HG03108 (cell line): ENCODE measurements at regions not wholly inside any gene's neighbourhood (a gene's known extent, or its start where the extent isn't known, plus 50 kb on each side); places are given as distances from the start of the nearest gene placed in this dataset.

Source experiments
- ATAC-seq: cut with Tn5 transposase; IDR thresholded peaks from one replicate; pipeline ENCODE4 v1.9.1; 2021; ENCODE audit warnings: moderate library complexity; ENCODE audit not compliant: unreplicated experiment

- ATAC-seq: no peak
Measured at GRCh38 chr13:80469105-80469852, 128.4 kb upstream of the SPRY2 start.

- ATAC-seq: no peak
Measured at GRCh38 chr13:80465321-80465720, 124.4 kb upstream of the SPRY2 start.

DNA sequence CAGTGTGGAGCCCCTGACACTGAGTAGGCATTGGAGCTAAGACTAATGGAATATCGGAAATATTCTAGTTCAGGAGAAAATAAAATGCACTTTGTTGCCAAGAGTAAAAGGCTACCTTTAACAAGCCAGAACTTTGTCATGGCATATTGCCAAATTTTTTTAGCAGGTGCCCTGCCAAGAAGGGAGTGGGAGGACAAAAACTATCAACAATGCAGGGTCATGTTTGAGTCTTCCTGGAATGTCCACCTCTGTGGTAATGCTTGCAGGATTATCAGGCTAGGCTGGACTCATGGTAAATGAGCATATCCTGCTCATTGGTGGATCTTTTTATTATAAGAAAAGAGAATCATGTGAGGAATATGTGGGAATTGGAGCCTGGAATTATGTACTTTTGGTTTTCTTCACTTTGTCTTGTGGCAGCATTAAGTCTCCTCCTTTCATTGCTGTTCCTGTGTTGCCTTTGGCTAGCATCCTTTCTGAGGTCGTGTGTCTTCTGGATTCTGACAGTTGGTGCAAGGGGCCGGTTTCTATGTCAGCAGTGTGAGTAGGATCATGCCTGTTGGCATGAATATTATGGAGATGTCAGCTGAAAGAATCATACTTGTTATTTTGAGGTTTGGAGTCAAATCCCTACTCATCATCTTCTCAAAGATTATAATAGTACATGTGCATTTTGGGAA lies 122.9 kb upstream of the SPRY2 start:
- no peak for ATAC-seq

DNA sequence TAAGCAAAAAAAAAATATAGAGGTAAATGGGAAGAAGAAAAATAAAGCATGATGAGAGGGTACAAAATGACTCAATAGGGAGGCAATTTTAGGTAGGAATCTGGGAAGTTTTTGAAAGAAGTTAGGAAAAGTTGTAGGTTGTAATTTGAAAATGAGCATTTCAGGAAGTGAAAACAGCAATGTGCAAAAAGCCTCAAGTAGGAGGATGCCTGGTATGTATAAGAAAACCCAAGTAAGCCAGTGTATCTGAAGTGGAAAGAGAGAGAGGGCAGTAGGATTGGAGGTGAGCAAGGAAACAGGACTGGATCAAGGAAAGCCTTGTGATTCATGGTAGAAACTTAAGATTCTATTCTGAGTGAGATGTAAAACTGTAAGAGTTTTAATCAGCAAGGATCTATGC lies 121.6 kb upstream of the SPRY2 start:
- ATAC-seq: no peak

DNA sequence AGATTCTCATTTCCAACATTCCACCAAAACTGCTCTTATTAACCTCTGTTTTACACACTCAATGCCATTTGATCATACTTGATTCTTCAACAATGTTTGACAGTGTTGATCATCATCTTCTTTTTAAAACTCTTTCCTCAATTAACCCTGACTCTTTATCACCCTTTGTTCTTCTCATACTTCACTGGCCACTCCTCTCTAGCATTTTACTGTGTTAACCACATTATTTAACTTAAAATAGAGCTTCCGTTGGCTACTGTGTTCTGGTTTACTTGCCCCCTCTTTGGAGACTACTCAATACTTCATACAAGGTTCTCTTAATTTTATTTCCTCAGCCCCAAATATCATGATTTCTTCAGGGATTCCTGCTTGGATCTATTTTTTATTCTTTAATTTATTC lies 121.1 kb upstream of the SPRY2 start:
- ATAC-seq: no peak

DNA sequence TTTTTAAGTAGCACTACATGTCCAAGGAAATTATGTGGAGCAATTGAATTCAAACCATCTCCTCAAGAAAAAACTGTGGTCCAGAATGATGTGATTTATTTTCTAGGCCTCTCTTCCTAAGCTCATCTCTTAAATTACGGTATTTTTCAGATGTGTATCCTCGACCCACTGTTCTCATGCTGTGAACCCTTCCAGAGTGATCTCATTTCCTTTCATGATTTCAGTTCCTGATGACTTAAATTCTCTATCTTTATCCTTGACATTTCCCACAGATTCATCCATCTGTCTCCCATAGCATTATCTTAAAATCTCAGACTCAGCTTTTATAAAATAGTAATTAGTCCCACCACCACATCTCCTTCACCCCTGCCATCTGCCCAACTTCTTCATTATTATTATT lies 117.6 kb upstream of the SPRY2 start:
- no peak for ATAC-seq

- peak; percentile 68 for ATAC-seq
Measured at GRCh38 chr13:80454245-80454644, 113.3 kb upstream of the SPRY2 start.

- no peak for ATAC-seq
Measured at GRCh38 chr13:80452279-80452678, 111.4 kb upstream of the SPRY2 start.

DNA sequence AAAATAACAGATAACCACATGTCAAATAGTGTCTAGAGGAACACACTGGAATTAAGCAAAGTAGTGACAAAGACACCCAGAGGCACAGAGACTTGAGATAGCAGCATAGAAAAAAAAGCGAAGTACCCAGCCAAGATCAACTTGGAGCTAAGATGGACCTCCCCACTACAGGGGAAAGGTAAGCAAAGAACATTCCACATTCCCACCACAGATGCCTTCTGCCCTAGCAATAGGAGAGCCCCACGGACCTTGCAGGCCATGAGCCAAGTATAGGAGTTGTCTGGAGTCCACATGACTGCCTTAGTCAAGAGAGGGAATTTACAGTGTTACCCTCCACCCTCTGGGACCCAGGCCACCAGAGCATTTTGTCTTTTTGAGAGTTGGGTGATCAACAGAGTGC lies 110.7 kb upstream of the SPRY2 start:
- ATAC-seq: no peak

DNA sequence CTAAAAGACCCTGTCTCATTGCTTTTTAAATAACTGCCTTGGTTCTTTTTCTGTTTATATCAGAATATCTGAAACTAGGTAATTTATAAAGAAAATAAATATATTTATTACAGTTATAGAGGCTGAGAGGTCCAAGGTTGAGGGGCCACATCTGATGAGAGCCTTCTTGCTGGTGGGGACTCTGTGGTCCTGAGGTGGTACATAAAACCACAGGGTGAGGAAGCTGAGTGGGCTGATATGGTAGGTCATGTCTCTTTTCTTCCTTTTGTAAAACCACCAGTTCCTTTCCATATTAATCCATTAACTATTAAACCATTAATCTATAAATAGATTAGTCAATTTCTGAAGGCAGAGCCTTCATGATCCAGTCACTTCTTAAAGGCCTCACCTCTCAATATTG lies 109.5 kb upstream of the SPRY2 start:
- ATAC-seq: no peak

GRCh38 chr13:80448725-80449124 lies 107.8 kb upstream of the SPRY2 start:
- ATAC-seq: no peak

GRCh38 chr13:80447747-80448146 lies 106.8 kb upstream of the SPRY2 start:
- ATAC-seq: no peak

- no peak for ATAC-seq
Measured at GRCh38 chr13:80444240-80445015, 103.5 kb upstream of the SPRY2 start.

DNA sequence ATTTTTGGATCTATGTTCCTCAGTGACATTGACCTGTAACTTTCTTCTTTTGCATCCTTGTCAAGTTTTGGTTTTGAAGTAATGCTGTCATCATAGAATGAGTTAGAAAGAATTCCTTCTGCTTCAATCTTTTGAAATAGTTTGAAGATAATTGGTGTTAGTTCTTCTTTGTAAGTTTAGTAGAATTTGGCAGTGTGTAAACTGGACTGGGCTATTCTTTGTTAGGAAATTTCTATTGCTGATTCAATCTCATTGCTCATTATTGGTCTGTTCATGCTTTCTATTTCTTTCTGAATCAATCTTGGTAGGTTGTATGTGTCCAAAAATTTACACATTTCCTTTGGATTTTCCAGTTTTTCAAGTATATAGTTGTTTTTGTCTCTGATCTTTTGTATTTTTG lies 101.7 kb upstream of the SPRY2 start:
- ATAC-seq: no peak

GRCh38 chr13:80441968-80442367 lies 101.0 kb upstream of the SPRY2 start:
- no peak for ATAC-seq

GRCh38 chr13:80438521-80438920 lies 97.6 kb upstream of the SPRY2 start:
- no peak for ATAC-seq

GRCh38 chr13:80437231-80437630 lies 96.3 kb upstream of the SPRY2 start:
- ATAC-seq: no peak

DNA sequence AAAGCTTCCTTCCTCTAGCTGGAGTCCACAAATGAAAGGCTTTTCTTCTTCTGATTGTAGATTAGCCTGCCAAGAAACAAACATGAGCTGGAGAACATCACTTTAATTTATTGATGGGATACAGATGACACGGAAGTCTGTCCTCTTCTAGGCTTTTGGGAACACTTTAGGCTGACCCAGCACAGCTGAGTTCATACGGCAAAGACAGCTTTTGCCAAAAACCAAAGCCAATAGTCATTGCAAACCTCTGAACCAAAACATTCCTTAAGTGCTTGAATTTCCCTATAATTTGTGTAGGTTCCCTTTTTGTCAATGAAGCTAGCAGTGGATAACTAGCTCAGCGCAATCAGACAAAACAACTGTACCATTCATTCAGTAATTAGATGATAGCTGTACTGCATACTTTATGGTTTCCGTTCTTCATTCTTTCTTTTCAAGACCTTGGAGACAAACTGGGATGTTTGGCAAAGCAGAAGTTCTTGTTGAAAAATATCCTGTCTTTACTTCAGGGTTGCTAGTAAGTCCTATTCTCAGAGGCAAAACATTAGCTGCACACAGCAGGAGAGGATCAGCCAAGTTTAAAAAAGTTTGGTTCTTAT lies 95.7 kb upstream of the SPRY2 start:
- ATAC-seq: no peak

GRCh38 chr13:80430561-80430960 lies 89.6 kb upstream of the SPRY2 start:
- no peak for ATAC-seq

DNA sequence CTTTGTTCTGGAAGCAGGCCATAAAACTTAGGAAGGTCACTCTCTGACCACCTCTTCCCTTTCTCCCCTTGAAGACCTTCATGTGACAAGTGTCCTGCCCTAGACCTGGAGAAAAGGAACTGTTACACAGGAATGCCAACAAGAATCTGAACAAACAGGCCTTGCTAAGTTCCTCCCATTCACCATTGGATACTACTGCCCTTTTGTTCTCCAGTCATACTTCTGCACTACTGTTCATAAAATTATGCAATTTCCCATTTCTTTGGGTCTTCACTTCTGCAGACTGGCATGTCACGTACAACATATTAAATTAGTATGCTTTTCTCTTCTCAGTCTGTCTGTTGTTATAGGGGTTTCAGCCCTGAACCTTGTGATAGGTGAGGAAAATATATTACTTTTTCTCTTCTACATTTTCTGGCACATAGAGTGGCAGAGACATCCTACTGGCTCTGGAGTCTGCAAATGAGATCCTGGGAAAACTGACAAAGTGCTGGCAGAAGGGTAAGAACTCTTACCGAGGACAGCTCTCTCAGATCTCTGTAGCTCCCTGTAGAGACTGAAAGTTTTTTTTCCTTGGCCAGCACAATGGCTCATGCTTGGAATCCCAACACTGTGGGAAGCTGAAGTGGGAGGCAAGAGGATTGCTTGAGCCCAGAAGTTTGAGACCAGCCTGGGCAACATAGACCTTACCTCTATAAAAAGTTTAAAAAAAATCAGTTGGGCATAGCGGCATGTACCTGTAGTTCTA lies 87.6 kb upstream of the SPRY2 start:
- no peak for ATAC-seq

- ATAC-seq: no peak
Measured at GRCh38 chr13:80419416-80419815, 78.5 kb upstream of the SPRY2 start.
